Effector memory CD8-positive, alpha-beta T cell (primary cell): ENCODE measurements at regions not wholly inside any gene's neighbourhood (a gene's known extent, or its start where the extent isn't known, plus 50 kb on each side); places are given as distances from the start of the nearest gene placed in this dataset.

Experiments used
- ATAC-seq: fragments of 150-1000 bp; cut with Tn5 transposase; replicated peaks from 2 replicates; pipeline ENCODE4 v1.10.0; 2021; ENCODE audit warnings: mild to moderate bottlenecking, moderate library complexity
- DNase-seq, 3 experiments: peaks; one replicate each; pipeline ENCODE4 v3.0.0; 2021
- H3K27ac Mint-ChIP-seq, 2 donors: one replicate each; pipeline ENCODE4 v1.8.0; 2022; ENCODE audit warnings: mild to moderate bottlenecking in 2 of 2, mixed read lengths in 2 of 2, moderate library complexity in 2 of 2
- H3K27me3 Mint-ChIP-seq, 2 donors: one replicate each; pipeline ENCODE4 v1.8.0; 2022; ENCODE audit warnings: mixed read lengths in 2 of 2
- H3K36me3 Mint-ChIP-seq: one replicate; pipeline ENCODE4 v1.8.0; 2022; ENCODE audit warnings: mild to moderate bottlenecking, moderate library complexity, mixed read lengths; ENCODE audit not compliant: insufficient read depth
- H3K4me1 Mint-ChIP-seq, 2 donors: one replicate each; pipeline ENCODE4 v1.8.0; 2022; ENCODE audit warnings: low read depth in 2 of 2, mixed read lengths in 2 of 2
- H3K4me3 Mint-ChIP-seq, 2 donors: one replicate each; pipeline ENCODE4 v1.8.0; 2022; ENCODE audit warnings: mild to moderate bottlenecking in 2 of 2, mixed read lengths in 2 of 2, moderate library complexity in 2 of 2
- H3K9me3 Mint-ChIP-seq, 2 donors: one replicate each; pipeline ENCODE4 v1.8.0; 2022; ENCODE audit warnings: mixed read lengths in 2 of 2

GRCh38 chr2:121966663-121967062 is 211.2 kb downstream of the TSN start:
- Mint-ChIP-seq H3K9me3 (no peaks in the 10 kb centered on the region), H3K27me3 (peaks cover 30 to 60% of the 10 kb centered on the region in 2 donors), H3K4me3 (no peak overlapping the region), H3K36me3 (no peaks in the 10 kb centered on the region), H3K4me1 (no peaks in the 10 kb centered on the region), H3K27ac (no peak overlapping the region)
- no peak for DNase-seq
- ATAC-seq = no peak

GRCh38 chr2:121969166-121969565 is 213.7 kb downstream of the TSN start:
- H3K4me3 Mint-ChIP-seq = no peak overlapping the region
- H3K36me3 Mint-ChIP-seq = no peaks in the 10 kb centered on the region
- H3K9me3 Mint-ChIP-seq = no peaks in the 10 kb centered on the region
- peak overlapping the region in 1 of 2 donors; percentile 16 for H3K27ac Mint-ChIP-seq
- DNase-seq (no peak), ATAC-seq (no peak)
- H3K4me1 Mint-ChIP-seq = no peaks in the 10 kb centered on the region
- H3K27me3 Mint-ChIP-seq = peaks cover 38 to 44% of the 10 kb centered on the region in 2 donors

GRCh38 chr2:121969766-121970639 is 214.6 kb downstream of the TSN start:
- no peak for DNase-seq
- H3K27ac Mint-ChIP-seq = no peak overlapping the region
- no peak overlapping the region for H3K4me3 Mint-ChIP-seq
- peaks cover 3% of the 10 kb centered on the region in 2 donors for H3K4me1 Mint-ChIP-seq
- no peak for ATAC-seq
- H3K36me3 Mint-ChIP-seq = no peaks in the 10 kb centered on the region
- no peaks in the 10 kb centered on the region for H3K9me3 Mint-ChIP-seq
- peaks cover 38 to 44% of the 10 kb centered on the region in 2 donors for H3K27me3 Mint-ChIP-seq

- H3K36me3 Mint-ChIP-seq = no peaks in the 10 kb centered on the region
- no peak for DNase-seq
- H3K27me3 Mint-ChIP-seq = peaks cover 31% of the 10 kb centered on the region in 2 donors
- no peaks in the 10 kb centered on the region for H3K9me3 Mint-ChIP-seq
- ATAC-seq = no peak
- peaks cover 12 to 14% of the 10 kb centered on the region in 2 donors for H3K4me1 Mint-ChIP-seq
- no peak overlapping the region for H3K4me3 Mint-ChIP-seq
- H3K27ac Mint-ChIP-seq = no peak overlapping the region
Observed at GRCh38 chr2:121972203-121972602, 216.8 kb downstream of the TSN start.

GRCh38 chr2:121974897-121975661 is 219.6 kb downstream of the TSN start:
- Mint-ChIP-seq H3K27ac (peak overlapping the region; percentile 20 to 77), H3K4me3 (peak overlapping the region; percentile 75 to 77), H3K27me3 (peaks cover 19% of the 10 kb centered on the region in 2 donors), H3K4me1 (peaks cover 12 to 18% of the 10 kb centered on the region in 2 donors), H3K36me3 (no peaks in the 10 kb centered on the region), H3K9me3 (no peaks in the 10 kb centered on the region)
- DNase-seq = peak; percentile 29 to 32 (median 32)
- peak; percentile 93 for ATAC-seq

- Mint-ChIP-seq H3K9me3 (no peaks in the 10 kb centered on the region), H3K27me3 (peaks cover under 1 to 6% of the 10 kb centered on the region in 2 donors), H3K27ac (peak overlapping the region in 1 of 2 donors; percentile 32), H3K36me3 (no peaks in the 10 kb centered on the region), H3K4me3 (no peak overlapping the region), H3K4me1 (peaks cover 12 to 18% of the 10 kb centered on the region in 2 donors)
- ATAC-seq (no peak), DNase-seq (no peak)
Observed at GRCh38 chr2:121976926-121977325, 221.5 kb downstream of the TSN start.

- H3K9me3 Mint-ChIP-seq = no peaks in the 10 kb centered on the region
- peaks cover 0 to 6% of the 10 kb centered on the region in 2 donors for H3K27me3 Mint-ChIP-seq
- H3K4me1 Mint-ChIP-seq = peaks cover 12 to 18% of the 10 kb centered on the region in 2 donors
- H3K4me3 Mint-ChIP-seq = no peak overlapping the region
- H3K27ac Mint-ChIP-seq = no peak overlapping the region
- DNase-seq (no peak), ATAC-seq (no peak)
- no peaks in the 10 kb centered on the region for H3K36me3 Mint-ChIP-seq
Observed at GRCh38 chr2:121977326-121977725, 221.9 kb downstream of the TSN start.

- Mint-ChIP-seq H3K27me3 (peaks cover 0 to 63% of the 10 kb centered on the region in 2 donors), H3K27ac (no peak overlapping the region)
- ATAC-seq = no peak
Observed at GRCh38 chr2:121992700-121993099, 237.2 kb downstream of the TSN start.

GRCh38 chr2:121993682-121994081 is 238.2 kb downstream of the TSN start:
- H3K9me3 Mint-ChIP-seq = no peaks in the 10 kb centered on the region
- DNase-seq (no peak), ATAC-seq (no peak)
- H3K27ac Mint-ChIP-seq = no peak overlapping the region
- no peaks in the 10 kb centered on the region for H3K36me3 Mint-ChIP-seq
- H3K4me3 Mint-ChIP-seq = no peak overlapping the region
- H3K27me3 Mint-ChIP-seq = peaks cover 0 to 63% of the 10 kb centered on the region in 2 donors
- H3K4me1 Mint-ChIP-seq = no peaks in the 10 kb centered on the region

More at GRCh38 chr2:121992700-121993099, 237.2 kb downstream of the TSN start:
- DNase-seq = no peak
- H3K4me3 Mint-ChIP-seq = no peak overlapping the region
- no peaks in the 10 kb centered on the region for H3K4me1 Mint-ChIP-seq
- no peaks in the 10 kb centered on the region for H3K36me3 Mint-ChIP-seq
- H3K9me3 Mint-ChIP-seq = no peaks in the 10 kb centered on the region

- H3K9me3 Mint-ChIP-seq = no peaks in the 10 kb centered on the region
- H3K27ac Mint-ChIP-seq = no peak overlapping the region
- ATAC-seq = no peak
- no peak for DNase-seq
- H3K4me1 Mint-ChIP-seq = no peaks in the 10 kb centered on the region
- H3K27me3 Mint-ChIP-seq = peaks cover 0 to 63% of the 10 kb centered on the region in 2 donors
- no peaks in the 10 kb centered on the region for H3K36me3 Mint-ChIP-seq
- no peak overlapping the region for H3K4me3 Mint-ChIP-seq
Observed at GRCh38 chr2:121994238-121995206, 239.1 kb downstream of the TSN start.

- Mint-ChIP-seq H3K9me3 (no peaks in the 10 kb centered on the region), H3K27me3 (peaks cover 0 to 55% of the 10 kb centered on the region in 2 donors), H3K4me3 (no peak overlapping the region), H3K36me3 (no peaks in the 10 kb centered on the region), H3K4me1 (no peaks in the 10 kb centered on the region), H3K27ac (no peak overlapping the region)
- no peak for DNase-seq
- no peak for ATAC-seq
Observed at GRCh38 chr2:121998751-121999150, 243.3 kb downstream of the TSN start.

- Mint-ChIP-seq H3K9me3 (no peaks in the 10 kb centered on the region), H3K36me3 (no peaks in the 10 kb centered on the region), H3K27me3 (peaks cover 0 to 50% of the 10 kb centered on the region in 2 donors), H3K4me3 (no peak overlapping the region), H3K4me1 (no peaks in the 10 kb centered on the region), H3K27ac (no peak overlapping the region)
- no peak for DNase-seq
- ATAC-seq = no peak
Observed at GRCh38 chr2:121999264-121999663, 243.8 kb downstream of the TSN start.
